IMR-90 (cell line): ENCODE measurements at regions not wholly inside any gene's neighbourhood (a gene's known extent, or its start where the extent isn't known, plus 50 kb on each side); places are given as distances from the start of the nearest gene placed in this dataset.

Source experiments
- ATAC-seq: fragments of 200-7000 bp; cut with Tn5 transposase; 2 replicates; pipeline ENCODE4 v1.9.1; 2020; ENCODE audit warnings: low read depth, mild to moderate bottlenecking, moderate library complexity
- BruUV-seq: library from RNA; stranded (reverse); fragments of 400-500 nt; replicated peaks from 2 replicates; lab custom pipeline; 2021; lab: Mats Ljungman, UMichigan
- CTCF ChIA-PET: fragments of 300-600 bp; formaldehyde crosslinking; extraction: SDS; loops from one replicate; lab custom pipeline; 2021; ENCODE audit warnings: antibody characterized with exemption; lab: Yijun Ruan, JAX
- POLR2A ChIA-PET: fragments of 300-600 bp; sonication (Branson Sonifier 250); formaldehyde crosslinking; loops from one replicate; lab custom pipeline; 2022; ENCODE audit warnings: antibody characterized with exemption; ENCODE audit not compliant: unreplicated experiment; lab: Charles Lee
- DNase-seq: peaks from one replicate; pipeline ENCODE4 v3.0.0; 2013
- H2AFZ ChIP-seq: replicated peaks from 2 replicates; pipeline ENCODE3; 2013; ENCODE audit warnings: low read length, mild to moderate bottlenecking; ENCODE audit not compliant: poor library complexity
- H2AK5ac ChIP-seq: 2 replicates; pipeline ENCODE4 v1.6.1; 2013; ENCODE audit warnings: low read depth, low read length, inconsistent platforms
- H2AK9ac ChIP-seq: replicated peaks from 2 replicates; pipeline ENCODE3; 2013; ENCODE audit warnings: mild to moderate bottlenecking, low read depth, low read length, moderate library complexity; ENCODE audit not compliant: poor library complexity
- H2BK120ac ChIP-seq: 2 replicates; pipeline ENCODE4 v1.6.1; 2013; ENCODE audit warnings: low read depth, low read length, inconsistent platforms
- H2BK15ac ChIP-seq: 3 replicates; pipeline ENCODE4 v1.6.1; 2013; ENCODE audit warnings: low read depth, low read length, inconsistent platforms
- H2BK20ac ChIP-seq: 2 replicates; pipeline ENCODE4 v1.6.1; 2013; ENCODE audit warnings: low read depth, mild to moderate bottlenecking, inconsistent platforms, low read length, moderate library complexity
- H2BK5ac ChIP-seq: 2 replicates; pipeline ENCODE4 v1.6.1; 2013; ENCODE audit warnings: mild to moderate bottlenecking, low read depth, low read length, inconsistent platforms; ENCODE audit not compliant: poor library complexity, severe bottlenecking
- H3K14ac ChIP-seq: replicated peaks from 2 replicates; pipeline ENCODE4 v1.6.1; 2013; ENCODE audit warnings: low read depth, low read length, inconsistent platforms
- H3K18ac ChIP-seq: 2 replicates; pipeline ENCODE4 v1.6.1; 2013; ENCODE audit warnings: low read depth, low read length, control low read depth
- H3K23ac ChIP-seq: 2 replicates; pipeline ENCODE4 v1.6.1; 2013; ENCODE audit warnings: low read depth, low read length, inconsistent platforms
- H3K27ac ChIP-seq: 2 replicates; pipeline ENCODE4 v1.5.1; 2013; ENCODE audit warnings: mild to moderate bottlenecking, control low read depth, low read length; ENCODE audit not compliant: insufficient read depth
- H3K27me3 ChIP-seq: 2 replicates; pipeline ENCODE4 v1.6.1; 2013; ENCODE audit warnings: low read length; ENCODE audit not compliant: control insufficient read depth, insufficient read depth
- H3K36me3 ChIP-seq: 2 replicates; pipeline ENCODE4 v1.6.1; 2013; ENCODE audit warnings: low read length, mixed read lengths; ENCODE audit not compliant: control insufficient read depth, insufficient read depth
- H3K4ac ChIP-seq: 2 replicates; pipeline ENCODE4 v1.6.1; 2013; ENCODE audit warnings: low read depth, low read length, inconsistent platforms
- H3K4me1 ChIP-seq: 2 replicates; pipeline ENCODE4 v1.6.1; 2013; ENCODE audit warnings: low read length, mixed read lengths; ENCODE audit not compliant: control insufficient read depth, insufficient read depth
- H3K4me2 ChIP-seq: 2 replicates; pipeline ENCODE4 v1.6.1; 2013; ENCODE audit warnings: low read depth, mild to moderate bottlenecking, control low read depth, low read length, moderate library complexity
- H3K4me3 ChIP-seq: 2 replicates; pipeline ENCODE4 v1.5.1; 2013; ENCODE audit warnings: low read depth, mild to moderate bottlenecking, control low read depth, low read length, moderate library complexity; ENCODE audit not compliant: insufficient read depth
- H3K56ac ChIP-seq: 2 replicates; pipeline ENCODE4 v1.6.1; 2013; ENCODE audit warnings: low read length, inconsistent platforms; ENCODE audit not compliant: insufficient read depth; ENCODE audit errors: extremely low read depth
- H3K79me1 ChIP-seq, 2 experiments: 2 replicates each; pipeline ENCODE4 v1.6.1; 2013; ENCODE audit warnings: low read length in 2 of 2, inconsistent platforms in 1 of 2, low read depth in 1 of 2
- H3K9ac ChIP-seq: 2 replicates; pipeline ENCODE4 v1.6.1; 2013; ENCODE audit warnings: low read depth, low read length, control low read depth
- H3K9me1 ChIP-seq: 2 replicates; pipeline ENCODE4 v1.6.1; 2013; ENCODE audit warnings: low read length, inconsistent platforms; ENCODE audit not compliant: insufficient read depth
- H3K9me3 ChIP-seq: 2 replicates; pipeline ENCODE4 v1.6.1; 2013; ENCODE audit warnings: low read length; ENCODE audit not compliant: control insufficient read depth, insufficient read depth
- H4K20me1 ChIP-seq: 2 replicates; pipeline ENCODE4 v1.6.1; 2013; ENCODE audit warnings: low read length, inconsistent platforms; ENCODE audit not compliant: insufficient read depth
- H4K5ac ChIP-seq: 2 replicates; pipeline ENCODE4 v1.6.1; 2013; ENCODE audit warnings: mild to moderate bottlenecking, low read depth, low read length, control low read depth
- H4K8ac ChIP-seq, 2 experiments: 2 replicates each; pipeline ENCODE4 v1.6.1; 2013; ENCODE audit warnings: low read depth in 2 of 2, low read length in 2 of 2, control low read depth in 1 of 2, inconsistent platforms in 1 of 2
- H4K91ac ChIP-seq: 2 replicates; pipeline ENCODE4 v1.6.1; 2013; ENCODE audit warnings: low read depth, low read length, inconsistent platforms; ENCODE audit not compliant: insufficient read depth
- BHLHE40 ChIP-seq: fragments of 150-350 bp; IDR thresholded peaks from 2 replicates; pipeline ENCODE4 v1.6.1; 2016; ENCODE audit warnings: mild to moderate bottlenecking, low read depth, low read length
- CEBPB ChIP-seq: IDR thresholded peaks from 2 replicates; pipeline ENCODE4 v1.6.1; 2012; ENCODE audit warnings: low read depth, low read length, improper control_type of control experiment
- MAFK ChIP-seq: IDR thresholded peaks from 2 replicates; pipeline ENCODE4 v1.6.1; 2012; ENCODE audit warnings: low read depth, low read length, improper control_type of control experiment
- NFE2L2 ChIP-seq: fragments of 150-350 bp; IDR thresholded peaks from 2 replicates; pipeline ENCODE4 v1.6.1; 2016; ENCODE audit warnings: low read depth, mild to moderate bottlenecking, low read length
- POLR2A ChIP-seq: IDR thresholded peaks from 2 replicates; pipeline ENCODE4 v1.6.1; 2012; ENCODE audit warnings: mild to moderate bottlenecking, low read depth, low read length
- RAD21 ChIP-seq: IDR thresholded peaks from 2 replicates; pipeline ENCODE4 v1.6.1; 2012; ENCODE audit warnings: low read length, improper control_type of control experiment
- RFX5 ChIP-seq: IDR thresholded peaks from 2 replicates; pipeline ENCODE4 v1.8.0; 2012; ENCODE audit warnings: low read depth, mild to moderate bottlenecking, low read length, moderate library complexity
- WGBS, 2 experiments: methylation state at CpG; one replicate each; pipeline versions ENCODE4 v1.1.5 to v1.1.7; 2013; ENCODE audit warnings: missing lambda C conversion rate in 2 of 2; ENCODE audit not compliant: insufficient read length in 1 of 2; ENCODE audit errors: extremely low coverage in 2 of 2; 5-methylcytosine and 5-hydroxymethylcytosine counted together
- dilution Hi-C: fragments of 300-500 bp; cut with HindIII; formaldehyde crosslinking; loops from one replicate; pipeline ENCODE4 v1.14.3; 2018; ENCODE audit warnings: low sequenced_read_pairs; ENCODE audit not compliant: unreplicated experiment
- in situ Hi-C: fragments of 300-500 bp; cut with MboI; formaldehyde crosslinking; loops from 3 replicates; pipeline ENCODE4 v1.14.3; 2019; ENCODE audit warnings: low sequenced_read_pairs, inconsistent platforms, mixed read lengths
- intact Hi-C: fragments of 100-400 bp; cut with micrococcal nuclease; formaldehyde crosslinking; loops from 2 replicates; pipeline ENCODE4 v1.10.0; 2022
- TF ChIP-seq, protein P1 (sequence below): fragments of 150-350 bp; IDR thresholded peaks from 2 replicates; pipeline ENCODE4 v1.6.1; 2017; ENCODE audit warnings: mild to moderate bottlenecking, antibody characterized with exemption, low read length, low read depth
- TF ChIP-seq, protein P2 (sequence below): conservative IDR thresholded peaks from 2 replicates; pipeline ENCODE4 v1.5.1; 2012; ENCODE audit warnings: mild to moderate bottlenecking, low read depth, low read length, improper control_type of control experiment

DNA sequence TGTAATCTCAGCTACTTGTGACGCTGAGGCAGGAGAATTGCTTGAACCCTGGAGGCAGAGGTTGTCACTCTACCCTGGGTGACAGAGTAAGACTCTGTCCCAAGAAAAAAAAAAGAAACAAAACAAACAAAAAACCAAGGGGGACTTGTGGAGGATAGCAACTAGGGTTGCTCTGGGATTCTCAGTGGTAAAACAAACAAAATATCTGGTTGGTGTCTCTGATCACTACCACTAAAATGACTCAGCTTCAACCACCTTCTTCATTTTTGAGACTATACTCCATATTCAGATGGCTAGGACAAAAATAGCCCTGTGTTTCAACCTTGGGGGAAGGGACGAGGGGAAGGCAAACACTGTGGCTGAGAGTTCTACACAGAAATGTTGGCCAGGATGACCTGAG, 110.3 kb downstream of the ARRDC3 start:
- Histone ChIP-seq H3K9me1 (peaks cover 3% of the 10 kb centered on the region; the same call in 1 of the 2 replicates), H3K27me3 (no peaks in the 10 kb centered on the region), H4K5ac (no peak overlapping the region), H2BK20ac (no peak overlapping the region), H3K18ac (peak overlapping the region; percentile 40; the same call in 1 of the 2 replicates), H3K9me3 (no peaks in the 10 kb centered on the region), H3K79me1 (no peaks in the 10 kb centered on the region), H2BK5ac (peak overlapping the region; percentile 41), H3K4me3 (no peak overlapping the region), H2AK9ac (no peak overlapping the region), H2AK5ac (0 out of 2 replicates have a peak overlapping the region, but pooled peaks have one; percentile 30), H3K36me3 (no peaks in the 10 kb centered on the region), H2AFZ (no peak overlapping the region), H4K20me1 (no peaks in the 10 kb centered on the region), H4K91ac (peak overlapping the region; percentile 47; the same call in 1 of the 2 replicates), H2BK15ac (peak overlapping the region; percentile 30; the same call in 1 of the 3 replicates), H3K23ac (no peak overlapping the region), H3K4me2 (no peak overlapping the region; the same call in 1 of the 2 replicates), H3K9ac (no peak overlapping the region), H3K27ac (no peak overlapping the region), H2BK120ac (no peak overlapping the region; the same call in 1 of the 2 replicates), H3K56ac (no peak overlapping the region), H3K4ac (no peak overlapping the region), H3K4me1 (peaks cover 3% of the 10 kb centered on the region; the same call in 1 of the 2 replicates), H3K14ac (no peak overlapping the region), H4K8ac (peak overlapping the region in 1 of 2 experiments; percentile 16; a peak in 1 of 4 replicates)
- intact Hi-C loops (no loop called here), dilution Hi-C loops (no loop called here), in situ Hi-C loops (no loop called here)
- ChIA-PET POLR2A (no interaction called here), CTCF (no interaction called here)
- DNase-seq (peak; percentile 69), ATAC-seq (peak; percentile 57)
- TF ChIP-seq, protein P1, sequence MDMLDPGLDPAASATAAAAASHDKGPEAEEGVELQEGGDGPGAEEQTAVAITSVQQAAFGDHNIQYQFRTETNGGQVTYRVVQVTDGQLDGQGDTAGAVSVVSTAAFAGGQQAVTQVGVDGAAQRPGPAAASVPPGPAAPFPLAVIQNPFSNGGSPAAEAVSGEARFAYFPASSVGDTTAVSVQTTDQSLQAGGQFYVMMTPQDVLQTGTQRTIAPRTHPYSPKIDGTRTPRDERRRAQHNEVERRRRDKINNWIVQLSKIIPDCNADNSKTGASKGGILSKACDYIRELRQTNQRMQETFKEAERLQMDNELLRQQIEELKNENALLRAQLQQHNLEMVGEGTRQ, result no peak
- no peak for TF ChIP-seq MAFK
- TF ChIP-seq NFE2L2, result peak; percentile 26; the same call in 1 of the 2 replicates
- no peak for TF ChIP-seq POLR2A
- TF ChIP-seq, protein P2, sequence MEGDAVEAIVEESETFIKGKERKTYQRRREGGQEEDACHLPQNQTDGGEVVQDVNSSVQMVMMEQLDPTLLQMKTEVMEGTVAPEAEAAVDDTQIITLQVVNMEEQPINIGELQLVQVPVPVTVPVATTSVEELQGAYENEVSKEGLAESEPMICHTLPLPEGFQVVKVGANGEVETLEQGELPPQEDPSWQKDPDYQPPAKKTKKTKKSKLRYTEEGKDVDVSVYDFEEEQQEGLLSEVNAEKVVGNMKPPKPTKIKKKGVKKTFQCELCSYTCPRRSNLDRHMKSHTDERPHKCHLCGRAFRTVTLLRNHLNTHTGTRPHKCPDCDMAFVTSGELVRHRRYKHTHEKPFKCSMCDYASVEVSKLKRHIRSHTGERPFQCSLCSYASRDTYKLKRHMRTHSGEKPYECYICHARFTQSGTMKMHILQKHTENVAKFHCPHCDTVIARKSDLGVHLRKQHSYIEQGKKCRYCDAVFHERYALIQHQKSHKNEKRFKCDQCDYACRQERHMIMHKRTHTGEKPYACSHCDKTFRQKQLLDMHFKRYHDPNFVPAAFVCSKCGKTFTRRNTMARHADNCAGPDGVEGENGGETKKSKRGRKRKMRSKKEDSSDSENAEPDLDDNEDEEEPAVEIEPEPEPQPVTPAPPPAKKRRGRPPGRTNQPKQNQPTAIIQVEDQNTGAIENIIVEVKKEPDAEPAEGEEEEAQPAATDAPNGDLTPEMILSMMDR, result no peak
- TF ChIP-seq BHLHE40, result no peak
- no peak for TF ChIP-seq CEBPB
- peak; percentile 8; the same call in 1 of the 2 replicates for TF ChIP-seq RAD21
- TF ChIP-seq RFX5, result no peak
- WGBS, 2 experiments, result no CpG with 5 or more reads among the region's 2 CpGs
- no TSS peak for BruUV-seq
